ENCODE measurements at regions not wholly inside any gene's neighbourhood (a gene's known extent, or its start where the extent isn't known, plus 50 kb on each side); places are given as distances from the start of the nearest gene placed in this dataset.

GRCh38 chr2:6236317-6236716 lies 544.1 kb downstream of the SOX11 start:
- Histone ChIP-seq H3K27ac (ENCODE audit: extremely low read length, insufficient read depth, low read length) (no peak overlapping the region), H3K79me2 (ENCODE audit: insufficient read depth, low read length) (no peaks in the 10 kb centered on the region), H3K4me2 (ENCODE audit: low read depth, low read length) (no peak overlapping the region), H3K27me3 (ENCODE audit: control insufficient read depth in 1 of 2, insufficient read depth in 2 of 2, low read length in 2 of 2) (no peaks in the 10 kb centered on the region), H3K4me1 (ENCODE audit: insufficient read depth, low read length) (no peaks in the 10 kb centered on the region), H3K4me3 (replicated peaks in 1 of 3; ENCODE audit: insufficient read depth in 1 of 3, low read depth in 2 of 3, low read length in 3 of 3) (no peak overlapping the region), H3K9ac (ENCODE audit: insufficient read depth, low read depth, low read length) (no peak overlapping the region), H3K9me3 (ENCODE audit: low read length) (peaks cover 91% of the 10 kb centered on the region), H4K20me1 (ENCODE audit: insufficient read depth, low read length) (no peaks in the 10 kb centered on the region), H3K36me3 (replicated peaks in 1 of 2; ENCODE audit: control insufficient read depth in 1 of 2, insufficient read depth in 2 of 2, low read length in 2 of 2) (no peaks in the 10 kb centered on the region), H2AFZ (ENCODE audit: low read length) (no peak overlapping the region)
- no TSS peak for BruUV-seq (replicated peaks)
- intact Hi-C loops (cut with micrococcal nuclease; ENCODE audit: unreplicated experiment) = no loop called here
- FAIRE-seq = no peak
- TF ChIP-seq BCL6 (CRISPR knock-in tag; IDR thresholded peaks at IDR 0.05) (no peak), ZNF24 (IDR thresholded peaks at IDR 0.05) (no peak), ZNF263 (CRISPR knock-in tag; IDR thresholded peaks at IDR 0.05) (no peak), ZBTB3 (CRISPR knock-in tag; IDR thresholded peaks at IDR 0.05; ENCODE audit: borderline replicate concordance, low read depth) (no peak), MBD4 (IDR thresholded peaks at IDR 0.05; ENCODE audit: borderline replicate concordance, low read length) (no peak), ZNF580 (CRISPR knock-in tag; IDR thresholded peaks at IDR 0.05; ENCODE audit: borderline replicate concordance, low read depth) (no peak), NFKB2 (CRISPR knock-in tag; IDR thresholded peaks at IDR 0.05; ENCODE audit: borderline replicate concordance) (no peak), RCOR2 (CRISPR knock-in tag; IDR thresholded peaks at IDR 0.05) (no peak), ZNF556 (CRISPR knock-in tag; IDR thresholded peaks at IDR 0.05; ENCODE audit: borderline replicate concordance) (no peak), HNF4A (CRISPR knock-in tag; IDR thresholded peaks at IDR 0.05) (no peak), MEIS1 (CRISPR knock-in tag; IDR thresholded peaks at IDR 0.05; ENCODE audit: borderline replicate concordance) (no peak), ADNP (CRISPR knock-in tag; IDR thresholded peaks at IDR 0.05) (no peak), CAMTA2 (CRISPR knock-in tag; IDR thresholded peaks at IDR 0.05; ENCODE audit: borderline replicate concordance) (no peak)
- TF ChIP-seq, protein P1, sequence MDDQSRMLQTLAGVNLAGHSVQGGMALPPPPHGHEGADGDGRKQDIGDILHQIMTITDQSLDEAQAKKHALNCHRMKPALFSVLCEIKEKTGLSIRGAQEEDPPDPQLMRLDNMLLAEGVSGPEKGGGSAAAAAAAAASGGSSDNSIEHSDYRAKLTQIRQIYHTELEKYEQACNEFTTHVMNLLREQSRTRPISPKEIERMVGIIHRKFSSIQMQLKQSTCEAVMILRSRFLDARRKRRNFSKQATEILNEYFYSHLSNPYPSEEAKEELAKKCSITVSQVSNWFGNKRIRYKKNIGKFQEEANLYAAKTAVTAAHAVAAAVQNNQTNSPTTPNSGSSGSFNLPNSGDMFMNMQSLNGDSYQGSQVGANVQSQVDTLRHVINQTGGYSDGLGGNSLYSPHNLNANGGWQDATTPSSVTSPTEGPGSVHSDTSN (CRISPR knock-in tag; IDR thresholded peaks at IDR 0.05; ENCODE audit: borderline replicate concordance) = no peak
- TF ChIP-seq, protein P2, sequence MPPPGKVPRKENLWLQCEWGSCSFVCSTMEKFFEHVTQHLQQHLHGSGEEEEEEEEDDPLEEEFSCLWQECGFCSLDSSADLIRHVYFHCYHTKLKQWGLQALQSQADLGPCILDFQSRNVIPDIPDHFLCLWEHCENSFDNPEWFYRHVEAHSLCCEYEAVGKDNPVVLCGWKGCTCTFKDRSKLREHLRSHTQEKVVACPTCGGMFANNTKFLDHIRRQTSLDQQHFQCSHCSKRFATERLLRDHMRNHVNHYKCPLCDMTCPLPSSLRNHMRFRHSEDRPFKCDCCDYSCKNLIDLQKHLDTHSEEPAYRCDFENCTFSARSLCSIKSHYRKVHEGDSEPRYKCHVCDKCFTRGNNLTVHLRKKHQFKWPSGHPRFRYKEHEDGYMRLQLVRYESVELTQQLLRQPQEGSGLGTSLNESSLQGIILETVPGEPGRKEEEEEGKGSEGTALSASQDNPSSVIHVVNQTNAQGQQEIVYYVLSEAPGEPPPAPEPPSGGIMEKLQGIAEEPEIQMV (CRISPR knock-in tag; IDR thresholded peaks at IDR 0.05; ENCODE audit: low read depth) = no peak
- 12% methylated on average over 5 of the region's 5 CpGs for WGBS (ENCODE audit: low lambda C conversion rate)
- CTCF ChIA-PET (ENCODE audit: low intra/inter-chr PET ratio, low total read pairs) = no interaction called here
- no peak for DNase-seq (ENCODE audit: low spot score)
- POLR2A ChIA-PET = no interaction called here
- ATAC-seq = no peak
- in situ Hi-C loops (cut with HindIII; ENCODE audit: extremely low pct_ligation_motif_present, low pct_unique_long_range_greater_than_20kb) = no loop called here

Data from HepG2 (cell line).